ENCODE measurements at regions not wholly inside any gene's neighbourhood (a gene's known extent, or its start where the extent isn't known, plus 50 kb on each side); places are given as distances from the start of the nearest gene placed in this dataset.

- DNase-seq = no peak
Observed at GRCh38 chr2:118568700-118569099, 278.7 kb downstream of the EN1 start.

- no peak for DNase-seq
Observed at GRCh38 chr2:118565786-118566540, 281.5 kb downstream of the EN1 start.

GRCh38 chr2:118565301-118565700 is 282.1 kb downstream of the EN1 start:
- DNase-seq = no peak

GRCh38 chr2:118562144-118562543 is 285.3 kb downstream of the EN1 start:
- no peak for DNase-seq

- no peak for DNase-seq
Observed at GRCh38 chr2:118558846-118559245, 288.6 kb downstream of the EN1 start.

- DNase-seq = peak in 6 of 56 donors; percentile 3 to 24 (median 12)
Observed at GRCh38 chr2:118557791-118558190, 289.7 kb downstream of the EN1 start.

GRCh38 chr2:118557016-118557415 is 290.4 kb downstream of the EN1 start:
- no peak for DNase-seq

- DNase-seq = no peak
Observed at GRCh38 chr2:118554616-118555015, 292.8 kb downstream of the EN1 start.

GRCh38 chr2:118549503-118549902 is 297.9 kb downstream of the EN1 start:
- DNase-seq = no peak

- DNase-seq = no peak
Observed at GRCh38 chr2:118548880-118549488, 298.5 kb downstream of the EN1 start.

- peak in 15 of 56 donors; percentile 1 to 44 (median 7) for DNase-seq
Observed at GRCh38 chr2:118539290-118539689, 308.2 kb downstream of the EN1 start.

GRCh38 chr2:118536306-118536705 is 311.1 kb downstream of the EN1 start:
- no peak for DNase-seq

- DNase-seq = no peak
Observed at GRCh38 chr2:118535818-118536212, 311.6 kb downstream of the EN1 start.

GRCh38 chr2:118535171-118535817 is 312.2 kb downstream of the EN1 start:
- no peak for DNase-seq

GRCh38 chr2:118530976-118531375 is 316.5 kb downstream of the EN1 start:
- DNase-seq = no peak

- DNase-seq = no peak
Observed at GRCh38 chr2:118529908-118530599, 317.4 kb downstream of the EN1 start.

- DNase-seq = no peak
Observed at GRCh38 chr2:118527571-118527970, 319.9 kb downstream of the EN1 start.

GRCh38 chr2:118525346-118525745 is 322.1 kb downstream of the EN1 start:
- no peak for DNase-seq

GRCh38 chr2:118524911-118525310 is 322.5 kb downstream of the EN1 start:
- DNase-seq = no peak

- no peak for DNase-seq
Observed at GRCh38 chr2:118523761-118524160, 323.7 kb downstream of the EN1 start.

GRCh38 chr2:118521960-118522359 is 325.5 kb downstream of the EN1 start:
- no peak for DNase-seq

- no peak for DNase-seq
Observed at GRCh38 chr2:118521272-118521671, 326.2 kb downstream of the EN1 start.
